Left lung (tissue), 4 donors: ENCODE measurements at regions not wholly inside any gene's neighbourhood (a gene's known extent, or its start where the extent isn't known, plus 50 kb on each side); places are given as distances from the start of the nearest gene placed in this dataset.

ENCODE experiments used
- ATAC-seq: fragments of 200-7000 bp; cut with Tn5 transposase; one replicate; pipeline ENCODE4 v1.9.1; 2020; ENCODE audit warnings: moderate library complexity
- DNase-seq, 4 donors: peaks; one replicate each; pipeline ENCODE4 v3.0.0-alpha.2; 2013 to 2020
- H3K27ac ChIP-seq, 2 donors: fragments of 200-600 bp; sonication (generic) in 1 of 2; one replicate each; pipeline versions ENCODE4 v1.5.0 to v1.8.0; 2020 to 2021
- H3K27me3 ChIP-seq, 2 donors: fragments of 200-600 bp; sonication (generic) in 1 of 2; one replicate each; pipeline versions ENCODE4 v1.5.0 to v1.8.0; 2020 to 2021
- H3K36me3 ChIP-seq, 2 donors: fragments of 200-600 bp; sonication (generic) in 1 of 2; one replicate each; pipeline versions ENCODE4 v1.5.0 to v1.8.0; 2020 to 2021
- H3K4me1 ChIP-seq, 2 donors: fragments of 200-600 bp; one replicate each; pipeline ENCODE4 v1.8.0; 2021
- H3K4me3 ChIP-seq, 2 donors: fragments of 200-600 bp; sonication (generic) in 1 of 2; one replicate each; pipeline versions ENCODE4 v1.5.0 to v1.8.0; 2020 to 2021; ENCODE audit warnings: mild to moderate bottlenecking in 1 of 2
- H3K9me3 ChIP-seq, 2 donors: fragments of 200-600 bp; sonication (generic) in 1 of 2; one replicate each; pipeline versions ENCODE4 v1.5.0 to v1.8.0; 2020 to 2021
- intact Hi-C, 2 donors: fragments of 100-400 bp; cut with DNase I; formaldehyde crosslinking; loops; one replicate each; pipeline versions ENCODE4 v1.11.2 to v1.14.2; 2022
- TF ChIP-seq, protein P1 (sequence below), 2 donors: fragments of 200-600 bp; sonication (generic) in 1 of 2; IDR thresholded peaks; one replicate each; pipeline versions ENCODE4 v1.5.0 to v1.8.0; 2021; ENCODE audit warnings: antibody characterized with exemption in 2 of 2
- donor health status: DM: no; HTN: yes; CAD: no.
- donor health status: DM: no; HTN: no; CAD: no.

DNA sequence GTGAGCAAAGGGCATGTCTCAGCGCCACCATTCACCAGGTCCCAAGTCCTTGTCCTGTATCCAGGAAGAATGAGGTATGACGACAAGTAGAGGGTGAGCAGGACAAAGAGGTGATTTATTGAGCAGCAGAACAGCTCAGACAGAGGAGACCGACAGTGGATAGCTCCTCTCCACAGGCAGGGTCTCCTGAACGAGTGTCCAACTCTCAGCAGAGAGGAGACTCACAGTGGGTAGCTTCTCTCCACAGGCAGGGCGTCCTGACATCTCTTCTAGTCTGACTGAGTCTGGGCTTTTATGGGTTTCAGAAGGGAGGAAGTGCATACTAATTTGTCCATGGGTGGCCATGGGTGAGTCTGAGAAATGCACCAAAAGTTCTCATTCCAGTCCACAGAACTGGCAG lies 204.7 kb downstream of the ANKRD60 start:
- TF ChIP-seq, protein P1, sequence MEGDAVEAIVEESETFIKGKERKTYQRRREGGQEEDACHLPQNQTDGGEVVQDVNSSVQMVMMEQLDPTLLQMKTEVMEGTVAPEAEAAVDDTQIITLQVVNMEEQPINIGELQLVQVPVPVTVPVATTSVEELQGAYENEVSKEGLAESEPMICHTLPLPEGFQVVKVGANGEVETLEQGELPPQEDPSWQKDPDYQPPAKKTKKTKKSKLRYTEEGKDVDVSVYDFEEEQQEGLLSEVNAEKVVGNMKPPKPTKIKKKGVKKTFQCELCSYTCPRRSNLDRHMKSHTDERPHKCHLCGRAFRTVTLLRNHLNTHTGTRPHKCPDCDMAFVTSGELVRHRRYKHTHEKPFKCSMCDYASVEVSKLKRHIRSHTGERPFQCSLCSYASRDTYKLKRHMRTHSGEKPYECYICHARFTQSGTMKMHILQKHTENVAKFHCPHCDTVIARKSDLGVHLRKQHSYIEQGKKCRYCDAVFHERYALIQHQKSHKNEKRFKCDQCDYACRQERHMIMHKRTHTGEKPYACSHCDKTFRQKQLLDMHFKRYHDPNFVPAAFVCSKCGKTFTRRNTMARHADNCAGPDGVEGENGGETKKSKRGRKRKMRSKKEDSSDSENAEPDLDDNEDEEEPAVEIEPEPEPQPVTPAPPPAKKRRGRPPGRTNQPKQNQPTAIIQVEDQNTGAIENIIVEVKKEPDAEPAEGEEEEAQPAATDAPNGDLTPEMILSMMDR (IDR thresholded peaks at IDR 0.05) = no peak
- Histone ChIP-seq H3K27me3 (peaks cover 0 to 6% of the 10 kb centered on the region in 2 donors), H3K4me1 (no peaks in the 10 kb centered on the region), H3K27ac (no peak overlapping the region), H3K4me3 (no peak overlapping the region), H3K9me3 (no peaks in the 10 kb centered on the region), H3K36me3 (no peaks in the 10 kb centered on the region)
- no peak for DNase-seq
- no peak for ATAC-seq
- intact Hi-C loops = no loop called here

DNA sequence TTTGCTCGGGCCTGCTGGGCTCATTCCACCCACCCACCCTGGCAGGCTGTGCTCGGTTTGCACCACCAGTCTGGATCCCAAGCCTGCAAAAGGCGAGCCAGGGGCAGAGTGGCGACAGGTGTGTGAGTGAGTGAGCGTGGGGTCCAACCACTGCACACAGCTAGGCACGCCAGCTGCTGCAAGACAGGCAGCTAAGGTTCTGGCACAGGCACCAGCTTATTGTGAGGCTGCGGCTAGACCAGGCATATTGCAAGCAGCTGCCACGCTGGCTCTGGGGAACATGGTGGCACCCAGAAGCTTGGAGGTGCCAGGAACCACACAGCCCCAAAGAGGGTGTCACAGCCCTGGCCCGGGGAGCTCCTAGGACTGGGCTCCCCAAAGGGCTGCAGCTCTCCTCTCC lies 205.1 kb downstream of the ANKRD60 start:
- ATAC-seq (no peak), DNase-seq (no peak)
- TF ChIP-seq, protein P1 (IDR thresholded peaks at IDR 0.05) = no peak
- no peaks in the 10 kb centered on the region for H3K4me1 ChIP-seq
- peaks cover 0 to 6% of the 10 kb centered on the region in 2 donors for H3K27me3 ChIP-seq
- no peaks in the 10 kb centered on the region for H3K36me3 ChIP-seq
- H3K4me3 ChIP-seq = no peak overlapping the region
- no peak overlapping the region for H3K27ac ChIP-seq
- no peaks in the 10 kb centered on the region for H3K9me3 ChIP-seq
- intact Hi-C loops = no loop called here

DNA sequence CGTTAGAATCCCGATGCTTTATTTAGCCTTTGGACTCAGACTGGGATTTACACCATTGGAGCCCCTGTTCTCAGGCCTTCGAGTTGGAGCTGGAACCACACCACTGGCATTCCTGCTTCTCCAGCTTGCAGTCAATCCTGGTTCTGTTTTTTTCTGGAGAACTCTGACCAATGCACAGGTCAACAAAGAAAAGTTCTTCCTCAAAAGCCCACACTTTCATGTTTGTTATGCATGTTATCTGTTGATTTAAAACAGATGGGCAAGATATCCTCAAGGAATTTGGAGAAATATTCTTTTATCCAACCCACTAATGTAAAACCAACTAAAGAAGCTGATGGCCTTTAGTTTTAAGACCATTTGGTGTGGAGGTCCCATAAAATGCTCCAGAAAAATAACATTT lies 205.7 kb downstream of the ANKRD60 start:
- Histone ChIP-seq H3K4me1 (no peaks in the 10 kb centered on the region), H3K27ac (no peak overlapping the region), H3K4me3 (no peak overlapping the region), H3K36me3 (no peaks in the 10 kb centered on the region), H3K9me3 (no peaks in the 10 kb centered on the region), H3K27me3 (peaks cover 0 to 6% of the 10 kb centered on the region in 2 donors)
- TF ChIP-seq, protein P1 (IDR thresholded peaks at IDR 0.05) = no peak
- DNase-seq (no peak), ATAC-seq (no peak)
- intact Hi-C loops = no loop called here

DNA sequence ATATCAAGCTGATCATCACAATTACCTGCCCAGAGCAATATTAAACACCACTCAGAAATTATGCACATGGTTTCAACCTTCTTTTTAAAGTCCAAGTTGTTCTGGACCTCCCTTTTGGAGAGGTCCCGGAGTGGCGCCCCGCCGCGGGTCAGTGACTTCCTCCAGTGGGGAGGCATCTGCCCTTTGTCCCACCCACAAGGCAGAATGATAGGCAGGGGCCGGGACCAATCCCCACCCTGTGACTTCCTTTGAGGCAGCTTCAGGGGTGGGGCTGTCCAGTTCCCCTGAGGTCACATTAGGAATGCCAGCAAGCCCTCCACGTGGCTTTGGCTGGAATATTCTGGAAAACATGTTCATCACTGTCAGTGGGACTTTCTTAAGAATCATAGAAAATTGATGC lies 207.0 kb downstream of the ANKRD60 start:
- Histone ChIP-seq H3K9me3 (no peaks in the 10 kb centered on the region), H3K27ac (no peak overlapping the region), H3K27me3 (peaks cover 0 to 6% of the 10 kb centered on the region in 2 donors), H3K4me1 (no peaks in the 10 kb centered on the region), H3K36me3 (no peaks in the 10 kb centered on the region), H3K4me3 (no peak overlapping the region)
- intact Hi-C loops = no loop called here
- ATAC-seq (peak; percentile 17), DNase-seq (no peak)
- TF ChIP-seq, protein P1 (IDR thresholded peaks at IDR 0.05) = no peak

DNA sequence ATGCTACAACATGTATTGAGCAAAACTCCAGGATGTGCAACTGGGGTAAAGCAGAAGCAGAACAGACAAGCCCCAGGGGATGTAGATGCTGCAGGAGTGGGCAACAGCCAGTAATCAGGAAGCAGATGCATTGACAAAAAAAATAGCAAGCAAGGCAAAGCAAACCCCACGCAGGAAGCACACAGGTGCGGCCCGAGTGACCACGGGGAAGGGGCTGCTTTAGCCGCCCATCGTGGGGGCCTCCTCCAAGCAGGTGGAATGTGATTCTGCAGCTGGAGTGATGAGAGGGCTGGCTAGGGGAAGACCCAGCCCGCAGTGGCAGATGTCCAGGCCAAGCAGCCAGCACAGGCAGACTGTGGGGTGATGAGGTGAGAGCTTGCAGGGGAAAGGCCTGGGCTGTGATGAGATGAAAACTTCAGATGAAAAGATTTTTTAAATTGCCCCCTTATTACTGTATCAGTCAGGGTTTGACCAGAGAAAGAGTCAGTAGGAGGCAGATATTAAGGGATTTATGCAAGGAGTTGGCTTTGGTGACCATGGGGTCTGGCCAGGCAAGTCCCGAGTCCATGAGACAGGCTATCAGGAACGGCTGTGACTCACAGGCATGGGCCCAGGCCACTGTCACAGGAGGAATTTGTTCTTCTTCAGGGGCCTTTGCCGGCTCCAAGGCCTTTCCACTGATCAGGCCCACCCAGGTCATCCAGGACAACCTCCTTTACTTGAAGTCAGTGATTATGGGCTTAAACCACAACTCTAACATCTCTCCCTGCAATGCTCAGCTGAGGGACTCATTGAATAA lies 207.6 kb downstream of the ANKRD60 start:
- Histone ChIP-seq H3K27me3 (peaks cover 0 to 6% of the 10 kb centered on the region in 2 donors), H3K4me3 (no peak overlapping the region), H3K36me3 (no peaks in the 10 kb centered on the region), H3K4me1 (no peaks in the 10 kb centered on the region), H3K9me3 (no peaks in the 10 kb centered on the region), H3K27ac (no peak overlapping the region)
- ATAC-seq (no peak), DNase-seq (no peak)
- intact Hi-C loops = no loop called here
- TF ChIP-seq, protein P1 (IDR thresholded peaks at IDR 0.05) = no peak
